ENCODE measurements at regions not wholly inside any gene's neighbourhood (a gene's known extent, or its start where the extent isn't known, plus 50 kb on each side); places are given as distances from the start of the nearest gene placed in this dataset.

DNA sequence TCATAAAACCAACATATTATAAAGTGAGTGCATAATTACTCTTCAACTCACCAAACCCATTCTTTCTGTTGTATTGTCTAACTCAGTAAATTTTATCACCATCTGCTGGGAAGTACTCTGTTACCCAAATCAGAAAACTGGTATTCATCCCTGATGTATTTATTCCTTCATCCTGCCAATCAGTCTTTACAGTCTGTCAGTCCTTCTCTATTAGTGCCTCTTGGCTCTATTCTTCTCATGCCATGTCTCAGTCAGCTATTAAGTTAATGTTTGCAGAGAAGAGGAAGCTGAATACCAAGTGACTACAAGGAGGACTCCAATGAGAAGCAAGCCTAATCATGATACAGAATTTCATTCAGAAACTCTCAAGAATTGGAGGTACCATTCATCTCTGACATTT lies 631.2 kb downstream of the CPS1 start:
- TF ChIP-seq, protein P1, sequence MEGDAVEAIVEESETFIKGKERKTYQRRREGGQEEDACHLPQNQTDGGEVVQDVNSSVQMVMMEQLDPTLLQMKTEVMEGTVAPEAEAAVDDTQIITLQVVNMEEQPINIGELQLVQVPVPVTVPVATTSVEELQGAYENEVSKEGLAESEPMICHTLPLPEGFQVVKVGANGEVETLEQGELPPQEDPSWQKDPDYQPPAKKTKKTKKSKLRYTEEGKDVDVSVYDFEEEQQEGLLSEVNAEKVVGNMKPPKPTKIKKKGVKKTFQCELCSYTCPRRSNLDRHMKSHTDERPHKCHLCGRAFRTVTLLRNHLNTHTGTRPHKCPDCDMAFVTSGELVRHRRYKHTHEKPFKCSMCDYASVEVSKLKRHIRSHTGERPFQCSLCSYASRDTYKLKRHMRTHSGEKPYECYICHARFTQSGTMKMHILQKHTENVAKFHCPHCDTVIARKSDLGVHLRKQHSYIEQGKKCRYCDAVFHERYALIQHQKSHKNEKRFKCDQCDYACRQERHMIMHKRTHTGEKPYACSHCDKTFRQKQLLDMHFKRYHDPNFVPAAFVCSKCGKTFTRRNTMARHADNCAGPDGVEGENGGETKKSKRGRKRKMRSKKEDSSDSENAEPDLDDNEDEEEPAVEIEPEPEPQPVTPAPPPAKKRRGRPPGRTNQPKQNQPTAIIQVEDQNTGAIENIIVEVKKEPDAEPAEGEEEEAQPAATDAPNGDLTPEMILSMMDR (IDR thresholded peaks at IDR 0.05; ENCODE audit: low read length), result no peak
- TF ChIP-seq EZH2 (optimal IDR thresholded peaks at IDR 0.05; ENCODE audit: low read depth, low read length) (no peak), EZH2phosphoT487 (IDR thresholded peaks at IDR 0.05; ENCODE audit: low read length) (no peak)
